ENCODE measurements at regions not wholly inside any gene's neighbourhood (a gene's known extent, or its start where the extent isn't known, plus 50 kb on each side); places are given as distances from the start of the nearest gene placed in this dataset.
A peak's percentile ranks its signal among the peaks of the same experiment; 100 is the strongest.
"Not testable (repeated sequence)": the region's sequence is repeated elsewhere in the genome, so short reads cannot be mapped to it uniquely, and the experiment has no call there.

DNA sequence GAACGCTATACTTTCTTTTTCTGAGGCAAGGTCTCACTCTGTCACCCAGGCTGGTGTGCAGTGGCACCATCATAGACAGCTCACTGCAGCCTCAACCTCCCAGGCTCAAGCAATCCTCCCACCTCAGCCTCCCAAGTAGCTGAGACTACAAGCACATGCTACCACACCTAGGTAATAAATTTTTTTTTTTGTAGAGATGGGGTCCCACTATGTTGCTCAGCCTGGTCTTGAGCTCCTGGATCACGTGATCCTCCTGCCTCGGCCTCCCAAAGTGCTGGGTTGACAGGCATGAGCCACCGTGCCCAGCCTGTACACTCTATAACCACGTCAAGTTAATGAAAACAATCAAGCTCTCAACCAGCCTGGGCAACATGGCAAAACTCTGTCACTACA, 127.1 kb upstream of the VOPP1 start:
- not testable (repeated sequence) for DNase-seq

DNA sequence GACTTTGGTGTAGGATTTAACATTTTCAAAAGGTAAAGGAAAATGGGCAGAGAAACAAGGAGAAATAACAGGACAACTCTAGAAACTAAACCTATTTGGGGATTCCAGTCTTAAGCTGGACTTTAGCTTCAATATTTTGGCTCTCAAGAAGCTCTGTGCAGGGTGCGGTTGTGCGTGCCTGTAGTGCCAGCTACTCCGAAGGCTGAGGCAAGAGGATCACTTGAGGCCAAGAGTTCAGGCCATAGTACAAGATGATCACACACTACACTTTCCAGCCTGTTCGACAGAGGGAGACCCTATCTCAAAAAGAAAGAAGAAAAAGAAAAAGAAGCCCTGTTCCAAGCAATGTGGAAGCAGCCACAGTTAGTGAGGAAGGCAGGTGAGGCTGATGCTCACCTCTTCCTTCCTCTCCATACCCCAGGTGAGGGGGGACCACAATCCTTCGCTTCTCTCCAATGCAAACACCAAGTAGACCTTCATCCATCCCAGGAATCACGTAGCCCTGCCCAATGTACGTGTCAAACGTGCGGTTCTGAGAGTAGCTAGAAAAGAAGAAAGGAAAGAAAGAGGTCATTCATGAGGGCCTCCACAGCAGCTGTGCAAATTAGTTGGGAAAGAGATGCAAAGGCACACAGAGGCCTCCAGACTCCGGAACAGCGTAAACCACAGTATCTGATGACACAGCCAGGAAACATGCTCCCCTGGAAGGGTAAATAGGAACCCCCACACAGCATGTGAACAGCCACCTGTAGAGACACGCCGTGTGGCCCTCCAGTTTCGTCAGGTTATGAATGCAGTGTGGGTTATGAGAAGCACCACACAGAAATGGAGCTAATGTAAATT, 126.5 kb upstream of the VOPP1 start:
- not testable (repeated sequence) for DNase-seq

DNA sequence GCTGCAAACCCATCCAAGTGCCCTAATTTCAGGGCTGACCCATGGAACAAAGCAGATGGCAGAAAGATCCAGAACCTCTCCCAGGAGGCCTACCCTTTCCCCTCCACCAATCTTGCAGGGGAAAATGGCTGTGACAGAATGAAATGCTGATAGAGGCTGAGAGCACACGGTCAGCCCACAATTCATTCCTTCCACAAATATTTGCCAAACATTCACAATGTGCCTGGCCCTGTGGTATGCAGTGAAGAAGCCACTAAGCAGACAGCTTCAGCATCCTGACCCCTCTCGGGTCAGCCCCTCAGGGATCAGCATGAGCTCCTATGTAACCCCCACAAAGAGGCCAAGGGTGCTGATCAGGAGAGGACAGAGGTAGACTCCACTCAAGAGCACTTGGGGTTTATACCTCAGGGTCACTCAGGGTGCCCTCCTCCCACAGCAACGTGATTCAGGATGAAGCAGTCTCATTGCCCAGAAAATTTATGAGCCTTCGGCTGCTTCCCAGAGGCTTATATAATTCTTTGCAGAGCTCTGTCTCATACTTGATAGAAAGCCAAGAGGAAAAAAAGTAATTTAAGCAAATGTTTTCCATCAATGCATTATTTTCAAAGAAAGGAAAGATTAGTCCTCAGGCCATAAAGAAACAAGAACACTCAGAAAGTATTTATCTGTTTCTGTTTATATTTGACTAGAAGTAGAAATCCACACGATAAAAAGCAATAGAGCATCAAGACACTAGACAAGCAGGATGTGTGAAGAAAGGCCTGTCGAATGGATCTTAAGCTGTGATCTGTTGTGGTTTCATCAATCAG, 123.8 kb upstream of the VOPP1 start:
- not testable (repeated sequence) for DNase-seq

DNA sequence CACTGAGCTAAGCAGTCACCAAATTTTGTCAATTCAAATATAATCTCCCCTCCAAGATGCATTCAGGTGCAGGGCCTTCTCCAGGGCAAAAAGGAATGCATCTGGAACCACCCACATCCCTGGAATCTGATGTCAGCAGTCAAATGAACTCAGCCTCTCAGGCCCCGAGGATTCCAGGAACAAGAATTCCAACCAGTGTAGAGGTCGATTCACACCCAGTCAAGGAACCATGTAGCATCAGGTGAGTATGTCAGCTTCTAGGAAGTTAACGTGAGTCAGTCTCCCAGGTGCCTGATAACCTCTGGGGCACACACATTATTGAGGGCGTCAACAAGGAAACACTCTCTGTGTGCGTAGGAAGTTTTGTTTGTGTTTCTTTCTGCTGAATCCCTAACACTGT, 122.2 kb upstream of the VOPP1 start:
- DNase-seq = not testable (repeated sequence)

DNA sequence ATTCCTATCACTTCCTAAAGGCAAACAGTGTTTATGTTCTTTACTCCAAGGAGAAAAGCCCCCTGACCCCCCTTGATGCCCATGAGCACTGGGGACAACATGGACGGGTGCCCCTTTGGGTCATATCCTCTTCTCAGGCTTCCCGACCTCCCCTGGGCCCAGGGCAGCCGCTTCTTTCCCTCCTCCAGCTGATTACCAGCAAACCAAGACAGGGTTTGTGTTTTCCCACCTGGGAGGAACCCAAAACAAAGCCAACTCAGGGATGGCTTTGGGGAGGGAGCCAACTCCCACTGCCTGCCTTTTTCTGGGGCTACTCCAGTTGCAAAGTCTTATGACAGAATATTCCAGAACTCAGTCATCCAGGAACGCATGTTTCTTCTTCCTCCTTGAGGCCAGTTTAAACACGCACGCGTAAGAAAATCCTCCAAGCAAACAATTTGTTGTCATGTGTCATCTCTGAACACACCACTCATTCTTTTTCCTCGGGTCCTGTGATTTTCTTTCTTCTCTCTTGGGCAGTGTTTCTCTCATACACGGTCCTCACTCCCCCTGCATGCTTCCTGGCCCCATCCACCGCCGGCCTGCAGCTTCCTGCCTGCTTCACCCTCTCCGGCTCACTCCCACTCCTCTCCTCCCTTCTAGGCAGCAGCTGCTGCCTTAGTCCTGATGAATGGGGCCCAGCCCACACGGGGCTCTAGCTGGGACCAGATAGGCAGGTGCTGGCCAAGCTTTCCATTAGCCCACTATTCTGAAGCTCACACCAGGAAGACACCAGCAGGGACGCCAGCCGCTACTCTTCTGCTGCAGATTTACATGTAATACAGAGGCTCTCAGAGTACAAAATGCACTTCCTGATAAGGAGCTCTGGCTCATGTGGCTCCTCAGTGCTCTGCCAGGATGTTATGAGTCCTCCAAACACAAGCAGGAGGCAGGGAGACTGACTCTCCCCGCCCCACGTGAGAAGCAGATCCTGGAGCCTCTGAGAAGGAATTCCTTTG, 116.7 kb upstream of the VOPP1 start:
- not testable (repeated sequence) for DNase-seq

DNA sequence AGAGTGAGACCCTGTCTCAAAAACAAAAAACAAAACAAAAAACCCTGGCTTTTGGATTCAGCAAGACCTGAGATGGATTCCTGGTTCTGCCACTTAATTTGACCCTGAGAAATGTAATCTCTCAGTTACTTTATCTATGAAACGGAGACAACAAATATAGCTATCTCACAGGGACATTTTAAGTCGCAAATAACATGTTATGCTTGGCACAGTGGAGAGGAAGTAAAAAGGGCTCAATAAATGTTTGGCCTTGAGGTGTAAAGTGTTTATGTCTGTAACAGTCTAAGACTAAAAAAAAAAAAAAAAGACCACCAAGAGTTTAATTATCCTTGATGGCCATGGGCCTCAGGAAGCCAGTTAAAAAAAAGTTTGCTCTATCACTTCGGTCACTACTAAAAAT, 116.0 kb upstream of the VOPP1 start:
- DNase-seq = not testable (repeated sequence)

DNA sequence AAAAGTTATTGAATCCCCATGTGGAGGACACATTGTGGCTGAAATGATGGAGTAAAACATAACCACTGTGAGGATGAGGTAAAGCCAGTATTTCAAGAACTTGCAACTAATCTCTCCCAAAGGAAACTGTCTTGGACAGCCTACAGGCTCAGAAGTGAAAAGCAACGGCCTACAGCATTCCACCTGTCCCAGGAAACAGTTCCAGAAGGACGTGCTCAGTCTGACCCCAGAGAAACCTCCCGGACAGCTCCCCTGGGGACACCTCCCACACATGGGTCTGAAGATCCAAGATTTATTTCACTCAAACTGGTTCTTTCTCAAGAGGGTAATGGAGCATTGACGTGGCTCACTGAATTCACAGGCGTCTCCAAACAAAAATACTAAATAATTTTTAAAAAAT, 115.0 kb upstream of the VOPP1 start:
- DNase-seq = not testable (repeated sequence)

DNA sequence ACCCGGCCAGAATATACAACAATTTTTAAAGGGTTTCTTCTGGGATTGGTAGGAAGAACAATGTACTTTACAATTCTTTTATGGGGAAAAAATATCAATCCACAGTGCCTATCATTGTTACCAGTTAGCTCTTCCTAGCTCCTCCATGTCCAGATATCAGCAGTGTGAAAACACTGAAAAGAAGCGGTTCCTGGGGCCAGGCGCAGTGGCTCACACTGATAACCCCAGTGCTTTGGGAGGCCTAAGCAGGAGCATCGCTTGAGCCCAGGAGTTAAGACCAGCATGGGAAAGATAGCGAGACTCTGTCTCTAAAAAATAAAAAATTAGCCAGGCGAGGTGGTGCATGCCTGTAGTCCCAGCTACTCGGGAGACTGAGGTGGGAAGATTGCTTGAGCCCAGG, 114.5 kb upstream of the VOPP1 start:
- DNase-seq = not testable (repeated sequence)

DNA sequence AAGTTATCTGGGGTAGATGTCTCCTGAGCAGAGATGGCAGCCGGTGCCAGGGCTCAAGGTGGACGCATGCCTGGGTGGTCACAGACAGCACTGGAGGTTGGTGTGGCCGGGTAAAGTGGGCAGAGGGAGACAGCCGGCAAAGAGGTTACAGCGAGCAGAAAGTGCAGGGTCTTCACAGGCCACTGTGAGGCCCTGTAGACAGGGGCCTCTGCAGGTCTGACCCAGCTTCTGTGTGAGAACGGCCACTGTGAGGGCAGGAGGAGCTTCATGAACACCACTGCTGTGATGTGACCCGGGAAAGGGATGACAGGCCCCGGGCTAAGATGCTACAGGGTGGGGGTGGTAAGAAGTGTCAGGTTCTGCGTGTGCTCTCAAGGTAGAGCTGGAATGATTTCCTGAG, 111.2 kb upstream of the VOPP1 start:
- DNase-seq = not testable (repeated sequence)

DNA sequence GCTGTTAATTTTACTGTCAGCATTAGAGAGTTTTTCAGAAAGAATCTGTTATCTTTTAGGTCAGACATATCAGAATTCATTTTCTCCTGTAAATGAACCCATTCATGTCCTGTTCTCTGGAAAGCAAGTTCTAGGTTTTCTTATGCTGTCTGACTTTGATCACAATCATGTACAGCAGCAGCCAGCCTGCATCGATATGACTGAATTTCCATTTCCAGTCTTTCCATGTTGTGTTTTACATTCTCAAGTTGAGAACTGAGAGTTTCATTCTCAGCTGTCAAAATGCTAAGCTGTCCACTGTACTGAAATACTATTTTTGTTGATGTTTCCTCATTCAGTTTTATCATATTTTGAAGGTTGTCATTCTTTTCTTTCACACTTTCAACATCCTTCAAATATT, 103.3 kb upstream of the VOPP1 start:
- not testable (repeated sequence) for DNase-seq

DNA sequence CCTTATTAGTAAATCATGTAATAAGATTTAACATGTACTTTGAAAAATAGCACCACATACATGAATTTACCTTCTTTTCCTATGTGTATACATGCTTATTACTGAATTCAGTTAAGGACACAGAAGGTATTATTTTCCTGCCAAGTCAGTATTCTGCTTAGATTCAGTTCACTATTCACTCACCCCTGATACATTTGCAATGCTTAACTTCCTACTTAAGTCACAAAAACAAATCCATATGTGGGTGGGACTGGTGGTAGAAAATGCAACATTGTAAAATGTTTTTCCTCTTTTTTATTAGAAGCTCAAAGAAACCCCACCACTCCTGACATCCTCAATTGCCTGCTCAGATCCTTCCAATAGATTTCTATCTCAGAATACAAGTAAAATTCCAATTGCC, 101.2 kb upstream of the VOPP1 start:
- not testable (repeated sequence) for DNase-seq

DNA sequence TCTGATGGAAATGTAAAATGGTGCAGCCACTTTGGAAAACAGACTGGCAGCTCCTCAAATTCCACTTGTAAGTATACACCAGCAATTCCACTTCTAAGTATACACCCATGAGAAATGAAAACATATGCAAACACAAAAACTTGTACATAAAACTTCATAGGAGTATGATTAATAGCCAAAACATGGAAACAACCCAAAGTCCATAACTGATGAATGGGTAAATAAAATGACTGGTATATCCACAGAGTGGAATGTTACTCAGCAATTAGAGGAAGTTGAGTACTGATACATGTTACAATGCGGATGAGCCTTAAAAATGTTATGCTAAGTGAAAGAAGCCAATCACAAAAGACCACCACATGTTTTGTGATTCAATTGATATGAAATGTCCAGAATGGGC, 99.8 kb upstream of the VOPP1 start:
- DNase-seq = not testable (repeated sequence)

DNA sequence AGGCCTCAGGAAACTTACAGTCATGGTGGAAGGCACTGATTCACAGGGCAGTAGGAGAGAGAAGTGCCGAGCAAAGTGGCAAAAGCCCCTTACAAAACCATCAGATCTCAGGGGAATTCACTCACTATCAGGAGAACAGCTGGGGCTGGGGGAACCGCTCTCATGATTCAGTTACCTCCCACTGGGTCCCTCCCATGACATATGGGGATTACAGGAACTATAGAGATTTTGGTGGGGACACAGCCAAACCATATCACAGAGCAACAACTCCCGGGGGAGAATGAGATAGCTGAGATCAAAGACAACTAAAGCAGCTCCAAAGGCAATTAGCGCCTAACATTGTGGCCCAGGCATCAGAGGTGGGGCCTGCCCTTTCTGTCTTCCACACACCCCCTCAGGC, 85.4 kb upstream of the VOPP1 start:
- no peak for DNase-seq

DNA sequence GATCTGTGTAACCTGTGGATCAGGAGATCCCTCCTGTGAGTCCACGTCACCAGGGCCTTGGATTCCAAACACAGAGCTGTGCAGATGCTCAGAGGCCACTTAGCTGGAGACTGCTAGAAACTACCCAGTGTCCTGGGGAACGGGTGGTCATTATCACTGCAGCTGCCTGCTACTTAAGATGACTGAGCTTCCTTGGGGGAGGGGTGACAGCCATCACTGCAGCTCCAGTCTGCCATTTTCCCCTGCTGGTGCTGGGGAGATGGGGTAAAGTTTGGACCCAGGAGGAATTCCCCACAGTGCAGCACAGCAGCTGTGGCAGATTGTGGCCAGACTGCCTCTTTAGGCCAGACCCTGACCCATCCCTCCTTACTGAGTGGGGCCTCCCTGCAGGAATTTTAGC, 78.8 kb upstream of the VOPP1 start:
- DNase-seq = no peak

DNA sequence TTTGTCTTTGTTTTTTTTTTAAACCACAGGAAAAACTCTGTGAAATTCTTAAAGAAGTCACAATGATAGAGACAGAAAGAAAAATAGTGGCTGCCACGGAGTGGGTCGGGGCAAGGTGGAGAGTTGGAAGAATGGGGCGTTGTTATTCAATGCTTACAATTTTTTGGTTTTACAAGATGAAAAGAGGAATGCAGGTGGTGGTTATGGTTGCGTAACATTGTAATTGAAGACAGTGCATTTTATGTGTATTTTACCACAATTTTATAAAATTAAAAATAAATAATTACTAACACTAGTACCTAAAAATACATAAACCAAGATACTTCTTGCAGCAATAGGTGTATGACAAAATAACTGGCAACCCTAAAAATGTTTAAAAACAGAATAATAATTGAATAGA, 76.9 kb upstream of the VOPP1 start:
- DNase-seq = no peak

DNA sequence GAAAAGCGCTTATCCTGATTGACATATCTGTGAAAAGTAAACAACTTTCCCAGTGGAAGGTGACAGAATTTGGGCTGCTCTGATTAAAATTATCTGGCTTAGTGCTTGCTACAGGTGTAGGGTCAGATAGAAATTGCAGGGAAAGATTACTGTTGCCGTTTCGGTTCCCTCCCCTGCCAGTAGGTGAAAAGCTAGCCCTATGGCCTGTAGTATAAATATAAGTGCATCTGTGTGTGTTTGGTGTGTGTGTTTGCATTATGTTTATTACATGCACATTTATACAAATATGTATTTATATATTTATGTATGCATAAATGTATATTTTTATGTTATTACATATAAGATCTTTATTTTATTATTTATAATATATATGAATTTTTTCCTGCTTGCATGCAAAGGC, 72.3 kb upstream of the VOPP1 start:
- DNase-seq = no peak

DNA sequence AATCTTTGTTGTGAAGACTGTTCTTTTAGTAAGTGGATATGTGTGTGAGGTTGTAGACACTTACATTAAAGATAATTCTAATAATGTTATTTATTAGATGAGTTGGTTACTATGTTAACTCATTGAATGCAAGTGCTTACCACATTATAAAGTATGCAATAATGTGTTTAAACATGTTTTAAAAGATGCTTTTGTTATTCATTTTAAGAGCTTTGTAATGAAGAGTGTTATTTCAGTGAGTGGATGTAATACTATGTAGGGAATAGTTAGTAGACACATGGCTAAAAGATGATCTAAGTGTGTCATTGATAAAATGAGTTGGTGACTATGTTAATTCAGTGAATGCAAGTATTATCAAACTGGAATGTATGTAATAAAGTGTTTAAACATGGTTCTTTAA, 70.0 kb upstream of the VOPP1 start:
- no peak for DNase-seq

DNA sequence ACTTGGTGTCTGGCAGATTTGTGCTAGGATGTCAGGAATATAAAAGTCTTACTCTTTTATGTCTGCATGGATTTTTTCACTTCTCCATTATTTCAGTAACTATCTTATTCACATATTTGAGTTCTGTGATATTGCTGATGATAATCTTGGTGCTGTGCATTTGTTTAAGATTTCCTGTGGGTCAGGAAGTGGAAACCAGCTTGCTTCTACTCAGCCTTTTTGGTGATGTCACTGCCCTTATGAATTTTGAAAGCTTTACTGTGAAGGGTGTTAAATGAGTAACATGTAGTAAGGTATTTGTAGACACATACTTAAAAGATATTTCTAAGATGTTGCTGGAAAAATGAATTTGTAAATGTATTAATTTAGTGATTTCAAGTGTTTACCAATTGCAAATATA, 69.5 kb upstream of the VOPP1 start:
- DNase-seq = peak; percentile 11

DNA sequence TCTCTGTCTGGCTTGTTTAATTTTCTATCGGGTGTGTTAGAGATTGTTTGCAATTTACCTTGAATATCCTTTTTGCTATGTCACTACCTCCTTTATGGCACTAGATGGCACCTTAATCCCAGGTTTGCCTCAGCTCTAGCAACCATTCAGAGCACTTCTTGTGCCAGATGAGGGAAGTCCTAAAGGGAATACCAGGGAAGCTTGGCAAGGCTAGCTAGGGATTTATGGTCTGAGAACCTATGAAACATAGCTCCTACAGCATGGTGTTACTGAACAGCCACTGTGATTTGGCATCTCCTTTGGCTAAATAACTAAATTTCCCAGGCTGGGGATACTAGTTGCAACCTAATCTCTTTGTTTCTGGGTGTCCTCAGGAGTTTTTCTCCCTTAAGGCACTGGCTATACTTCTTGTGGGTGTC, 69.0 kb upstream of the VOPP1 start:
- peak; percentile 44 for DNase-seq

DNA sequence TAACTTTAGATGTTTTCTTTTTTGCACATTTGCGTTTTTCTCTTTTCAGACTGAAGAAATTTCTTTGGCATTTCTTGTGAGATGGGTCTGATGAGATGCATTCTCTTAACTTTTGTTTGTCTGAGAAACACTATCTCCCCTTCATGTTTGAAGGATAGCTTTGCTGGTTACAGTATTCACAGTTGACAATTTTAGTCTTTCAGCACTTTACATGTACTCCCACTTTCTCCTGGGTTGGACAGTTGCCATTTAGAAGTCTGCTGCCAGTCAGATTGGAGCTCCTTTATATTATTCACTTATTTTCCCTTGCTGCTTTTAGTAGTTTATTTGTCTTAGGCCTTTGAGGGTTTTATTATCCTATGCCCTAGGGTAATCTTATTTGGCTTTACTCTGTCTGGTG, 67.3 kb upstream of the VOPP1 start:
- no peak for DNase-seq

DNA sequence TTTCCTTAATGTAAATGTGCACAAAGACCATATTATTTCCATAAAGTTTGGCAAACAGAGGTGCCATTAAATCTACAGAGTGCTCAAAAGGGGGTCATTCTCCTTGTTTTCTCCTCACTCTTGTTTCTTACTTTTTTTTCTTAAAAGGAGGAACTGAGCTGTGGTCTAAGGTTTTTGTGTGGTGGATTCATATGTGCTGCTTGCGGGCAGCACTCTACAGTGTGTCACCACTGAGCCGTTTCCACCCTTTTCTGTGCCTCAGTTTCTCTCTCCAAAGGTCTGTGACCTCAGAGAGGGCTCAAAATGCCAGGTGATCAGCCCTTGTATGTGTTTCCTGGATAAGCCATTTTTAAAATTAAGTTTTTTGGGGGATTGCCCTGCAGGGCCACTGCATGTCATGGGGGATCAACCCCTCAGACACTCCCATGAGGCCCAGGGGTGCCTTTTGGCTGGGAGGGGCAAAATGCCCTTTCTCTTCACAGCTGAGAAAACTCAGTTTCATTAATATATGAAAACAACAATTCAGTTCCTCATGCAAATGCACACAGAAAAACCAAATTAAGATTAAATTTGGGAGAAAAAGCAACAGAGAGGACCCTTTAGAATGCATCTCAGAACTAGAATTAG, 56.9 kb upstream of the VOPP1 start:
- no peak for DNase-seq

DNA sequence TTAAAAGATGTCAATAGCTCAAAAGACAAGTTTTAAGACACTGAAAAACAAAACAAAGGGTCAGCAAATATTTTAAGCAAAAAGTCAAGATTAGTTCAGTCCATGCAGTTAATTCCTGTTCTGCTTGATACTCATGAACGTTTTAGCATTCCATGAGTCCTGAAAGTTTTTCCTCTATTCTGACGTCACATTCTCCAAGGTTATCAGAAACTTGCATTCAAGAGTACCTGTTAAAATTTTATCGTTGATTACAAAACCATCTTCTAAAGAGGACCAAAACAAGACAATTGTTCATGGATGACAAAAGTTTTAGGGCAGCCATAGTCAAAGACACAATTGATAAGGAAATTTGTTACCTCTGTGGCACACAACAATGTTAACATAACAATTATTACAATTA, 52.5 kb upstream of the VOPP1 start:
- no peak for DNase-seq

Measured in central memory CD4-positive, alpha-beta T cell (primary cell).